ENCODE measurements at regions not wholly inside any gene's neighbourhood (a gene's known extent, or its start where the extent isn't known, plus 50 kb on each side); places are given as distances from the start of the nearest gene placed in this dataset.

DNA sequence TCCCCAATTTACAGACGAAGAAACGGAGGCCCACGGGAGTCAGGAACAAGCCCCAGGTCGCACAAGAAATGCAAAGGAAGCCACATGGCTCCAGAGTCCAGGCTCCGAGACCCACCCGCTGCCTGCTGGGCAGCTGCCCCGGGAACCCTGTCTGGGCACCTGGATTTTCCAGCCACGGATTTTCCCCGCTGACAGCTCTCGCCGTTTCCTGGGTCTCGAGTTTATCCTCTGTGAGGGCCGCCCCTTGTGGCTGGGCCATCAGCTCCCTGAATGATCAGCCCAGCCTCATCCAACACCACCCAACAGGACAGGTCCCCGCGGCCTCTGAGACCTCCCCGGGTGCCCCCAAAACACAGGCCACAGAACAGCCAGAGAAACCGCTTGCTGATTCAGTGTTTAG is 189.7 kb downstream of the BRD1 start:
- TF ChIP-seq, protein P1, sequence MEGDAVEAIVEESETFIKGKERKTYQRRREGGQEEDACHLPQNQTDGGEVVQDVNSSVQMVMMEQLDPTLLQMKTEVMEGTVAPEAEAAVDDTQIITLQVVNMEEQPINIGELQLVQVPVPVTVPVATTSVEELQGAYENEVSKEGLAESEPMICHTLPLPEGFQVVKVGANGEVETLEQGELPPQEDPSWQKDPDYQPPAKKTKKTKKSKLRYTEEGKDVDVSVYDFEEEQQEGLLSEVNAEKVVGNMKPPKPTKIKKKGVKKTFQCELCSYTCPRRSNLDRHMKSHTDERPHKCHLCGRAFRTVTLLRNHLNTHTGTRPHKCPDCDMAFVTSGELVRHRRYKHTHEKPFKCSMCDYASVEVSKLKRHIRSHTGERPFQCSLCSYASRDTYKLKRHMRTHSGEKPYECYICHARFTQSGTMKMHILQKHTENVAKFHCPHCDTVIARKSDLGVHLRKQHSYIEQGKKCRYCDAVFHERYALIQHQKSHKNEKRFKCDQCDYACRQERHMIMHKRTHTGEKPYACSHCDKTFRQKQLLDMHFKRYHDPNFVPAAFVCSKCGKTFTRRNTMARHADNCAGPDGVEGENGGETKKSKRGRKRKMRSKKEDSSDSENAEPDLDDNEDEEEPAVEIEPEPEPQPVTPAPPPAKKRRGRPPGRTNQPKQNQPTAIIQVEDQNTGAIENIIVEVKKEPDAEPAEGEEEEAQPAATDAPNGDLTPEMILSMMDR (conservative IDR thresholded peaks at IDR 0.05), result no peak
- Mint-ChIP-seq H3K27me3 (ENCODE audit: low read depth) (peaks cover 5% of the 10 kb centered on the region), H3K9me3 (no peaks in the 10 kb centered on the region), H3K27ac (ENCODE audit: unreplicated experiment) (no peak overlapping the region), H3K4me1 (peaks cover 6% of the 10 kb centered on the region), H3K4me3 (no peak overlapping the region), H3K36me3 (ENCODE audit: low read depth) (no peaks in the 10 kb centered on the region)
- no peak for DNase-seq (ENCODE audit: low read depth, low spot score)

DNA sequence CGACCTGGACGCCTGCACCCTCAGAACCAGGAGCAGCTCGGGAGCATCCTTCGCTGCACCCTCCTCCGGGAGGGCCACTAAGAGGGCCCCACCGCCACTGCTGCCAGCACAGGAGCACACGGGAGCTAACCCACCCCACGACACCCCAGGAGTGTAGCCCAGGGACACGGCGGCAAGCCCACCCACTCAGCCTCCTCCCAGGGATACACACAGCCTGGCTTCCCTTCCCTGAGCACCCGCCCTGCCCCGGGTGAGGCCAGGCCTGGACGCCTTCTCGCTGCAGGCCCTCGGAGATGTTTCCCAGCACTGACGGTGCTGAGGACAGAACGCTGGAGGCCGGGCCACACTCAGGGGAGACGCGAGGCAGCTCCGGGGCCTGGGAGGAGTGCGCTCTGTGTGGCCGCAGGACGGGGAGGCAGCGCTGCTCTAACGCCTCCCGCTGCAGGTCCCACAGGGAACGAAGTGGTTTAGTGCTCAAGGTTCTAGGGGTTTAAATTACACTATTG is 190.4 kb downstream of the BRD1 start:
- Mint-ChIP-seq H3K27me3 (ENCODE audit: low read depth) (peaks cover 5% of the 10 kb centered on the region), H3K36me3 (ENCODE audit: low read depth) (no peaks in the 10 kb centered on the region), H3K4me3 (no peak overlapping the region), H3K4me1 (peaks cover 11% of the 10 kb centered on the region), H3K27ac (ENCODE audit: unreplicated experiment) (no peak overlapping the region), H3K9me3 (no peaks in the 10 kb centered on the region)
- no peak for DNase-seq (ENCODE audit: low read depth, low spot score)
- TF ChIP-seq, protein P1 (conservative IDR thresholded peaks at IDR 0.05), result no peak

DNA sequence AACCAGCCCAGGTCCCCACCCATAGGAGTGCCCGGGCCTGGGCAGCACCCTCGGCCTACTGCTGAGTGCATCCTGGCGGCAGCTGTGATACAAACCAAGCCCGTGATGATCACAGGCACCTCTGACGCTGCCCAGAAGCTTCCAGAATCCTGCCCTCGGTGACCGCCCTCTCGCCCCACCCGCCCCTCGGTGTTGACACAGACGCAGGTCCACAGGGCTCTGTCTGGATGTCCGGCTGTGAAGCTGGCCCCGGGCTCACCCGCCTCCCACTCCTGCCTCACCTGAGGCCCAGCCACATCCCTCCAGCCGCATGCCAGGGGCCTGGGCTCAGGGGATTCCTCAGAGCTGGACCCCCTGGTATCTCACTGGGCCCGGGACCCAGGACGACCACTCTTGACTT is 191.0 kb downstream of the BRD1 start:
- peaks cover 12% of the 10 kb centered on the region for H3K4me1 Mint-ChIP-seq
- H3K4me3 Mint-ChIP-seq, result no peak overlapping the region
- no peak for DNase-seq (ENCODE audit: low read depth, low spot score)
- TF ChIP-seq, protein P1 (conservative IDR thresholded peaks at IDR 0.05), result no peak
- H3K27ac Mint-ChIP-seq (ENCODE audit: unreplicated experiment), result no peak overlapping the region
- H3K36me3 Mint-ChIP-seq (ENCODE audit: low read depth), result no peaks in the 10 kb centered on the region
- H3K27me3 Mint-ChIP-seq (ENCODE audit: low read depth), result peaks cover 5% of the 10 kb centered on the region
- no peaks in the 10 kb centered on the region for H3K9me3 Mint-ChIP-seq

DNA sequence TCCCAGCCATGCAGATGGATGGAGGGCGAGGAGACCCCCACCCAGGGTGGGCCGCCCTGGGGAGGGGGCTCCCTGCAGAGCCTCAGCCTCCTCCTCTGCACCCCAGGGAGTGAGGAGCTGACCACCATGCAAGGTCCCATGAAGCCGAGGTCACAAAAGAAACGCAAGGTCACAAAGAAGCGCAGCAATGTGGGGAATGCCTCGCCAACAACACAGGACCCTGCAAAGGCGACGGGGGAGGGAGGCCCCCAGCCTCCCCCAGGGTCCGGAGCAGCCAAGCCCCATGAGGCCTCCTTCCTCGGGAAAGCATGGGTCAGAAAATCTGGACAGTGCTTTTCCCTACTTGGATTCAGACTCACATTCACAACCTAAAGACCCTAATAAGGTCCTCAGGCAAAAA is 191.5 kb downstream of the BRD1 start:
- Mint-ChIP-seq H3K9me3 (no peaks in the 10 kb centered on the region), H3K4me3 (no peak overlapping the region)

DNA sequence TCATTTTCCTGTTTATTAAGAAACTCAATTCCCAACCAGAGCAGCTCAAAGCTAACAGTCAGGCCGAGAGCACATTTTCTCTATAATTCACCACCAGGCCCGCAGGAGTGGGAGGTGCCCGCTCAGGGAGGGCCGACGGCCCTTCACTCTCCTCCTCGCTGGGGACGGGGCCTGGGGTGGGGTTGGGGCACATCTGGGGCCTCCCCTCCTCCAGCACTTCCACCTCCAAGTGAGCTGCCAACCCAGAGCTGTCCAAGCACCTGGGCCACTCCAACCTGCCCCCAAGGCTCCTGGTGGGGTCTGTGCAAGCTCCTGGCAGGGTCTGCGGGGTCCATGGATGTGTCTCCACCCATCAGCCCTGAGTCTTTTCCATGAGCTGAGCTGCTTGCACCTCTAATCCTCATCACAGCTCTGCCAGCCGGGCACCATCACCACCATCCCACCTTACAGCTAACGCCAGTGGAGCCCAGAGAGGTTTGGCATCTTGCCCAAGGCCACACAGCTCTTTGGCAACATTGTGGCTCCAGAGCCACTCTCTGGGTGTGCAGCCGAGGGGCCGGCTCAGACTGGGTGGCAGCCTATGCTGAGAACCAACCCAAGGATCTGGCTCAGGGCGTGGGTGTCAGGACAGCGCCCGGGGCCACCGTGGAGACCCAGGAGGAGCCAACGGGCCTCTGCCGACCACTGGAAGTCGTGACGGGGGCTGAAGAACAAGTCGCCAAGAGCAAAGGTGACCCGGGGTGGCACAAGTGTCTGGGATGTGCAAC is 193.5 kb downstream of the BRD1 start:
- Mint-ChIP-seq H3K9me3 (no peaks in the 10 kb centered on the region), H3K36me3 (ENCODE audit: low read depth) (no peaks in the 10 kb centered on the region), H3K27ac (ENCODE audit: unreplicated experiment) (no peak overlapping the region), H3K4me3 (no peak overlapping the region), H3K27me3 (ENCODE audit: low read depth) (peaks cover 10% of the 10 kb centered on the region), H3K4me1 (peaks cover 16% of the 10 kb centered on the region)
- TF ChIP-seq, protein P1 (conservative IDR thresholded peaks at IDR 0.05), result no peak
- no peak for DNase-seq (ENCODE audit: low read depth, low spot score)

More for the DNA sequence above, 191.5 kb downstream of the BRD1 start:
- Mint-ChIP-seq H3K36me3 (ENCODE audit: low read depth) (no peaks in the 10 kb centered on the region), H3K27me3 (ENCODE audit: low read depth) (peaks cover 6% of the 10 kb centered on the region), H3K4me1 (peaks cover 13% of the 10 kb centered on the region), H3K27ac (ENCODE audit: unreplicated experiment) (no peak overlapping the region)
- TF ChIP-seq, protein P1 (conservative IDR thresholded peaks at IDR 0.05), result no peak
- no peak for DNase-seq (ENCODE audit: low read depth, low spot score)

Data from neural crest cell (in vitro differentiated cells).